SK-N-SH (cell line): ENCODE measurements at regions not wholly inside any gene's neighbourhood (a gene's known extent, or its start where the extent isn't known, plus 50 kb on each side); places are given as distances from the start of the nearest gene placed in this dataset.

Experiments used
- CTCF ChIA-PET: fragments of 300-600, 350-600 bp; formaldehyde crosslinking; extraction: SDS; loops from one replicate; lab custom pipeline; 2021; lab: Yijun Ruan, JAX
- POLR2A ChIA-PET: fragments of 350-600 bp; sonication (Branson Sonifier 250); formaldehyde crosslinking; extraction: SDS; loops from one replicate; lab custom pipeline; 2020; ENCODE audit warnings: antibody characterized with exemption, inconsistent platforms; lab: Yijun Ruan, JAX
- DNase-seq: peaks from one replicate; pipeline ENCODE4 v3.0.0; 2012
- H2AFZ ChIP-seq: fragments of 200-600 bp; sonication (generic); 2 replicates; pipeline ENCODE4 v1.8.1; 2016; ENCODE audit warnings: antibody characterized with exemption, mild to moderate bottlenecking, low read depth
- H3F3A ChIP-seq: fragments of 200-600 bp; sonication (generic); replicated peaks from 2 replicates; pipeline ENCODE3; 2016; ENCODE audit warnings: antibody characterized with exemption, mild to moderate bottlenecking; ENCODE audit not compliant: insufficient read depth
- H3K27ac ChIP-seq, 2 experiments: fragments of 200-500 bp in 1 of 2; fragments of 200-600 bp in 1 of 2; sonication (Bioruptor generic) in 1 of 2; sonication (generic), shearing (Covaris generic) in 1 of 2; 2 replicates each; pipeline versions ENCODE4 v1.5.1 to v1.6.1; 2014 to 2016; ENCODE audit warnings: low read depth in 2 of 2, inconsistent platforms in 1 of 2, low read length in 1 of 2, mild to moderate bottlenecking in 1 of 2, mixed read lengths in 1 of 2
- H3K27me3 ChIP-seq: fragments of 200-600 bp; sonication (generic), shearing (Covaris generic); 2 replicates; pipeline ENCODE4 v1.6.1; 2016; ENCODE audit warnings: mixed run types; ENCODE audit not compliant: insufficient read depth
- H3K36me3 ChIP-seq, 2 experiments: fragments of 200-500 bp in 1 of 2; fragments of 200-600 bp in 1 of 2; sonication (Bioruptor generic) in 1 of 2; sonication (generic) in 1 of 2; replicated peaks in 1 of 2; 2 replicates each; pipeline versions ENCODE3 to v1.5.1; 2014 to 2016; ENCODE audit warnings: low read length in 1 of 2, mild to moderate bottlenecking in 1 of 2; ENCODE audit not compliant: insufficient read depth in 2 of 2, control insufficient read depth in 1 of 2
- H3K4me1 ChIP-seq, 2 experiments: fragments of 200-500 bp in 1 of 2; fragments of 200-600 bp in 1 of 2; sonication (Bioruptor generic) in 1 of 2; sonication (generic), shearing (Covaris generic) in 1 of 2; 2 replicates each; pipeline versions ENCODE4 v1.5.1 to v1.6.1; 2014 to 2016; ENCODE audit warnings: low read depth in 1 of 2, low read length in 1 of 2, mixed run types in 1 of 2; ENCODE audit not compliant: insufficient read depth in 2 of 2, control insufficient read depth in 1 of 2
- H3K4me2 ChIP-seq: fragments of 200-600 bp; sonication (generic), shearing (Covaris generic); 2 replicates; pipeline ENCODE4 v1.6.1; 2017; ENCODE audit warnings: mixed run types
- H3K4me3 ChIP-seq, 2 experiments: fragments of 200-500 bp in 1 of 2; fragments of 200-600 bp in 1 of 2; sonication (Bioruptor generic) in 1 of 2; sonication (generic), shearing (Covaris generic) in 1 of 2; 2 replicates each; pipeline versions ENCODE4 v1.5.1 to v1.8.1; 2014 to 2016; ENCODE audit warnings: low read depth in 2 of 2, inconsistent platforms in 1 of 2, low read length in 1 of 2, mild to moderate bottlenecking in 1 of 2, mixed read lengths in 1 of 2, moderate library complexity in 1 of 2
- H3K79me2 ChIP-seq: fragments of 200-600 bp; sonication (generic); 2 replicates; pipeline ENCODE4 v1.8.1; 2017; ENCODE audit warnings: mild to moderate bottlenecking; ENCODE audit not compliant: insufficient read depth
- H3K9ac ChIP-seq: fragments of 200-600 bp; sonication (generic); 2 replicates; pipeline ENCODE4 v1.6.1; 2017; ENCODE audit warnings: mixed run types
- H3K9me2 ChIP-seq: fragments of 200-600 bp; sonication (generic); 2 replicates; pipeline ENCODE4 v1.6.1; 2017; ENCODE audit warnings: mixed run types
- H3K9me3 ChIP-seq: fragments of 200-600 bp; sonication (generic); 2 replicates; pipeline ENCODE4 v1.6.1; 2017; ENCODE audit warnings: mixed run types, mild to moderate bottlenecking, moderate library complexity
- H4K20me1 ChIP-seq: fragments of 200-600 bp; sonication (generic); 2 replicates; pipeline ENCODE4 v1.6.1; 2017; ENCODE audit warnings: mild to moderate bottlenecking, mixed run types; ENCODE audit not compliant: insufficient read depth
- ELF1 ChIP-seq: IDR thresholded peaks from 2 replicates; pipeline ENCODE4 v1.4.0; 2012
- EP300 ChIP-seq, 2 experiments: IDR thresholded peaks; 2 replicates each; pipeline versions ENCODE4 v1.4.0 to v1.6.1; 2012; ENCODE audit warnings: borderline replicate concordance in 1 of 2, low read depth in 1 of 2, low read length in 1 of 2
- EZH2phosphoT487 ChIP-seq: fragments of 200-600 bp; sonication (generic); IDR thresholded peaks from 2 replicates; pipeline ENCODE4 v1.6.1; 2017; ENCODE audit warnings: low read depth, mixed run types, mild to moderate bottlenecking, antibody characterized with exemption, moderate library complexity, borderline replicate concordance
- FOXJ3 ChIP-seq: sonication (generic); formaldehyde crosslinking; IDR thresholded peaks from 2 replicates; pipeline ENCODE4 v1.5.1; 2020; ENCODE audit warnings: mild to moderate bottlenecking, missing genetic modification reagents
- GABPA ChIP-seq: IDR thresholded peaks from 2 replicates; pipeline ENCODE4 v1.4.0; 2012; ENCODE audit warnings: low read depth, mild to moderate bottlenecking
- JUND ChIP-seq: IDR thresholded peaks from 2 replicates; pipeline ENCODE4 v1.4.0; 2012
- MEF2A ChIP-seq: IDR thresholded peaks from 2 replicates; pipeline ENCODE4 v1.4.0; 2012; ENCODE audit warnings: low read depth, borderline replicate concordance
- RCOR1 ChIP-seq: fragments of 150-350 bp; IDR thresholded peaks from 2 replicates; pipeline ENCODE4 v1.6.1; 2017; ENCODE audit warnings: antibody characterized with exemption, low read length
- TCF12 ChIP-seq: IDR thresholded peaks from 2 replicates; pipeline ENCODE4 v1.4.0; 2012
- TEAD4 ChIP-seq: IDR thresholded peaks from 2 replicates; pipeline ENCODE4 v1.4.0; 2012; ENCODE audit warnings: mild to moderate bottlenecking, borderline replicate concordance; ENCODE audit not compliant: insufficient read depth
- YY1 ChIP-seq: IDR thresholded peaks from 2 replicates; pipeline ENCODE4 v1.4.0; 2012; ENCODE audit warnings: low read depth, mild to moderate bottlenecking
- WGBS: methylation state at CpG from one replicate; pipeline ENCODE4 v1.1.6; 2017; ENCODE audit warnings: low lambda C conversion rate; 5-methylcytosine and 5-hydroxymethylcytosine counted together
- TF ChIP-seq, protein P1 (sequence below): IDR thresholded peaks from 2 replicates; pipeline ENCODE4; 2012
- TF ChIP-seq, protein P2 (sequence below): fragments of 150-350 bp; IDR thresholded peaks from 2 replicates; pipeline ENCODE4 v1.6.1; 2016; ENCODE audit warnings: mild to moderate bottlenecking, low read depth, low read length
- TF ChIP-seq, protein P3 (sequence below): IDR thresholded peaks from 2 replicates; pipeline ENCODE4 v1.4.0; 2012; ENCODE audit warnings: low read depth, borderline replicate concordance
- TF ChIP-seq, protein P4 (sequence below): fragments of 150-350 bp; IDR thresholded peaks from 2 replicates; pipeline ENCODE4 v1.6.1; 2017; ENCODE audit warnings: antibody characterized with exemption, low read length, low read depth, borderline replicate concordance
- TF ChIP-seq, protein P5 (sequence below): IDR thresholded peaks from 2 replicates; pipeline ENCODE4 v1.6.1; 2012; ENCODE audit warnings: mild to moderate bottlenecking, low read depth, low read length, moderate library complexity

DNA sequence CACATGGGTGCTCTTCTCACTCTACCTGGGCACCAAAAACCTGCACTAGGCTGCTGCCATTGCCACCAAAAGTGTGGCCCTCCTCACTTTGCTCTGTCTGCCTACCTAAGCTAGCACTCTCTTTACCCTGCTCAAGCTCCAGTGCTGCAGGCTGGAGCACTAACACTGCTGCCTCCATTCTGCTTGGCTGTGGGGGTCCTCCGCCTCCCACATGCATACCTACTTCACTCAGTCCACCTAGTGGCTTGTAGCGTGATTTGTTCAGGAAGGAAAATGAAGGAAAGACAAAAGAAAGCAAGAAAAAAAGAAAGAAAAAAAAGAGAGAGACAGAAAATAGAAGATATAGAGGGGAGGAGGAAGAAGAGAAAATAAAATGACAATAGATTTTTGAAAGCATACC, 1339.4 kb upstream of the CHAC2 start:
- no peak overlapping the region for H3K27ac ChIP-seq
- ChIA-PET POLR2A (no interaction called here), CTCF (interaction anchor here (0.6 kb wide), 1 partner anchor 70 kb away, joined by 3 read pairs; no protein-coding TSS in a partner anchor)
- no peaks in the 10 kb centered on the region for H3K36me3 ChIP-seq
- H3K9ac ChIP-seq: no peak overlapping the region
- no peaks in the 10 kb centered on the region for H3K9me2 ChIP-seq
- no peaks in the 10 kb centered on the region for H3K9me3 ChIP-seq
- H3K4me2 ChIP-seq: no peak overlapping the region
- no peak for DNase-seq
- WGBS: 7% methylated on average over 2 of the region's 2 CpGs
- no peaks in the 10 kb centered on the region for H4K20me1 ChIP-seq
- no peak overlapping the region for H2AFZ ChIP-seq
- H3K4me1 ChIP-seq: no peaks in the 10 kb centered on the region
- no peak overlapping the region for H3K4me3 ChIP-seq
- H3K79me2 ChIP-seq: no peaks in the 10 kb centered on the region
- H3F3A ChIP-seq: no peaks in the 10 kb centered on the region
- TF ChIP-seq JUND (no peak), TCF12 (no peak), RCOR1 (no peak), YY1 (no peak), MEF2A (no peak), FOXJ3 (CRISPR knock-in tag) (no peak), EP300 (IDR thresholded peaks at IDR 0.05; ENCODE audit: borderline replicate concordance in 1 of 2, low read depth in 1 of 2, low read length in 1 of 2) (no peak), GABPA (no peak), TEAD4 (no peak), EZH2phosphoT487 (no peak), ELF1 (no peak)
- TF ChIP-seq, protein P1, sequence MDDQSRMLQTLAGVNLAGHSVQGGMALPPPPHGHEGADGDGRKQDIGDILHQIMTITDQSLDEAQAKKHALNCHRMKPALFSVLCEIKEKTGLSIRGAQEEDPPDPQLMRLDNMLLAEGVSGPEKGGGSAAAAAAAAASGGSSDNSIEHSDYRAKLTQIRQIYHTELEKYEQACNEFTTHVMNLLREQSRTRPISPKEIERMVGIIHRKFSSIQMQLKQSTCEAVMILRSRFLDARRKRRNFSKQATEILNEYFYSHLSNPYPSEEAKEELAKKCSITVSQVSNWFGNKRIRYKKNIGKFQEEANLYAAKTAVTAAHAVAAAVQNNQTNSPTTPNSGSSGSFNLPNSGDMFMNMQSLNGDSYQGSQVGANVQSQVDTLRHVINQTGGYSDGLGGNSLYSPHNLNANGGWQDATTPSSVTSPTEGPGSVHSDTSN: no peak
- TF ChIP-seq, protein P2, sequence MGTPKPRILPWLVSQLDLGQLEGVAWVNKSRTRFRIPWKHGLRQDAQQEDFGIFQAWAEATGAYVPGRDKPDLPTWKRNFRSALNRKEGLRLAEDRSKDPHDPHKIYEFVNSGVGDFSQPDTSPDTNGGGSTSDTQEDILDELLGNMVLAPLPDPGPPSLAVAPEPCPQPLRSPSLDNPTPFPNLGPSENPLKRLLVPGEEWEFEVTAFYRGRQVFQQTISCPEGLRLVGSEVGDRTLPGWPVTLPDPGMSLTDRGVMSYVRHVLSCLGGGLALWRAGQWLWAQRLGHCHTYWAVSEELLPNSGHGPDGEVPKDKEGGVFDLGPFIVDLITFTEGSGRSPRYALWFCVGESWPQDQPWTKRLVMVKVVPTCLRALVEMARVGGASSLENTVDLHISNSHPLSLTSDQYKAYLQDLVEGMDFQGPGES: no peak
- TF ChIP-seq, protein P3, sequence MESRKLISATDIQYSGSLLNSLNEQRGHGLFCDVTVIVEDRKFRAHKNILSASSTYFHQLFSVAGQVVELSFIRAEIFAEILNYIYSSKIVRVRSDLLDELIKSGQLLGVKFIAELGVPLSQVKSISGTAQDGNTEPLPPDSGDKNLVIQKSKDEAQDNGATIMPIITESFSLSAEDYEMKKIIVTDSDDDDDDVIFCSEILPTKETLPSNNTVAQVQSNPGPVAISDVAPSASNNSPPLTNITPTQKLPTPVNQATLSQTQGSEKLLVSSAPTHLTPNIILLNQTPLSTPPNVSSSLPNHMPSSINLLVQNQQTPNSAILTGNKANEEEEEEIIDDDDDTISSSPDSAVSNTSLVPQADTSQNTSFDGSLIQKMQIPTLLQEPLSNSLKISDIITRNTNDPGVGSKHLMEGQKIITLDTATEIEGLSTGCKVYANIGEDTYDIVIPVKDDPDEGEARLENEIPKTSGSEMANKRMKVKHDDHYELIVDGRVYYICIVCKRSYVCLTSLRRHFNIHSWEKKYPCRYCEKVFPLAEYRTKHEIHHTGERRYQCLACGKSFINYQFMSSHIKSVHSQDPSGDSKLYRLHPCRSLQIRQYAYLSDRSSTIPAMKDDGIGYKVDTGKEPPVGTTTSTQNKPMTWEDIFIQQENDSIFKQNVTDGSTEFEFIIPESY: no peak
- TF ChIP-seq, protein P4, sequence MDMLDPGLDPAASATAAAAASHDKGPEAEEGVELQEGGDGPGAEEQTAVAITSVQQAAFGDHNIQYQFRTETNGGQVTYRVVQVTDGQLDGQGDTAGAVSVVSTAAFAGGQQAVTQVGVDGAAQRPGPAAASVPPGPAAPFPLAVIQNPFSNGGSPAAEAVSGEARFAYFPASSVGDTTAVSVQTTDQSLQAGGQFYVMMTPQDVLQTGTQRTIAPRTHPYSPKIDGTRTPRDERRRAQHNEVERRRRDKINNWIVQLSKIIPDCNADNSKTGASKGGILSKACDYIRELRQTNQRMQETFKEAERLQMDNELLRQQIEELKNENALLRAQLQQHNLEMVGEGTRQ: no peak
- TF ChIP-seq, protein P5, sequence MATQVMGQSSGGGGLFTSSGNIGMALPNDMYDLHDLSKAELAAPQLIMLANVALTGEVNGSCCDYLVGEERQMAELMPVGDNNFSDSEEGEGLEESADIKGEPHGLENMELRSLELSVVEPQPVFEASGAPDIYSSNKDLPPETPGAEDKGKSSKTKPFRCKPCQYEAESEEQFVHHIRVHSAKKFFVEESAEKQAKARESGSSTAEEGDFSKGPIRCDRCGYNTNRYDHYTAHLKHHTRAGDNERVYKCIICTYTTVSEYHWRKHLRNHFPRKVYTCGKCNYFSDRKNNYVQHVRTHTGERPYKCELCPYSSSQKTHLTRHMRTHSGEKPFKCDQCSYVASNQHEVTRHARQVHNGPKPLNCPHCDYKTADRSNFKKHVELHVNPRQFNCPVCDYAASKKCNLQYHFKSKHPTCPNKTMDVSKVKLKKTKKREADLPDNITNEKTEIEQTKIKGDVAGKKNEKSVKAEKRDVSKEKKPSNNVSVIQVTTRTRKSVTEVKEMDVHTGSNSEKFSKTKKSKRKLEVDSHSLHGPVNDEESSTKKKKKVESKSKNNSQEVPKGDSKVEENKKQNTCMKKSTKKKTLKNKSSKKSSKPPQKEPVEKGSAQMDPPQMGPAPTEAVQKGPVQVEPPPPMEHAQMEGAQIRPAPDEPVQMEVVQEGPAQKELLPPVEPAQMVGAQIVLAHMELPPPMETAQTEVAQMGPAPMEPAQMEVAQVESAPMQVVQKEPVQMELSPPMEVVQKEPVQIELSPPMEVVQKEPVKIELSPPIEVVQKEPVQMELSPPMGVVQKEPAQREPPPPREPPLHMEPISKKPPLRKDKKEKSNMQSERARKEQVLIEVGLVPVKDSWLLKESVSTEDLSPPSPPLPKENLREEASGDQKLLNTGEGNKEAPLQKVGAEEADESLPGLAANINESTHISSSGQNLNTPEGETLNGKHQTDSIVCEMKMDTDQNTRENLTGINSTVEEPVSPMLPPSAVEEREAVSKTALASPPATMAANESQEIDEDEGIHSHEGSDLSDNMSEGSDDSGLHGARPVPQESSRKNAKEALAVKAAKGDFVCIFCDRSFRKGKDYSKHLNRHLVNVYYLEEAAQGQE: no peak
- H3K27me3 ChIP-seq: no peaks in the 10 kb centered on the region; the same call in 1 of the 2 replicates
